ENCODE measurements at regions not wholly inside any gene's neighbourhood (a gene's known extent, or its start where the extent isn't known, plus 50 kb on each side); places are given as distances from the start of the nearest gene placed in this dataset.

- Histone ChIP-seq H3K27ac (no peak overlapping the region), H3K4me3 (no peak overlapping the region), H3K27me3 (no peaks in the 10 kb centered on the region), H3K36me3 (no peaks in the 10 kb centered on the region), H3K4me1 (ENCODE audit: insufficient read depth) (no peaks in the 10 kb centered on the region), H3K9me3 (no peaks in the 10 kb centered on the region)
- no peak for TF ChIP-seq EP300 (IDR thresholded peaks at IDR 0.05)
- no peak for TF ChIP-seq CTCF (IDR thresholded peaks at IDR 0.05)
- TF ChIP-seq POLR2A (IDR thresholded peaks at IDR 0.05) = no peak
- DNase-seq = no peak
- intact Hi-C loops (cut with DNase I) = no loop called here
These were observed 390.6 kb downstream of the NDFIP2 start for GRCh38 chr13:79871594-79871993.

- no peaks in the 10 kb centered on the region for H3K27me3 ChIP-seq
- no peak for TF ChIP-seq POLR2A (IDR thresholded peaks at IDR 0.05)
- TF ChIP-seq CTCF (IDR thresholded peaks at IDR 0.05) = no peak
- TF ChIP-seq EP300 (IDR thresholded peaks at IDR 0.05) = no peak
- no peak overlapping the region for H3K27ac ChIP-seq
- no peak overlapping the region for H3K4me3 ChIP-seq
- 94 to 98% (median 97%) methylated on average over 2 of the region's 2 CpGs for WGBS, 3 donors
- intact Hi-C loops (cut with DNase I) = no loop called here
- no peaks in the 10 kb centered on the region for H3K36me3 ChIP-seq
- DNase-seq = no peak
- no peaks in the 10 kb centered on the region for H3K4me1 ChIP-seq (ENCODE audit: insufficient read depth)
- no peaks in the 10 kb centered on the region for H3K9me3 ChIP-seq
These were observed 389.8 kb downstream of the NDFIP2 start for GRCh38 chr13:79870766-79871165.

GRCh38 chr13:79870123-79870522, 389.2 kb downstream of the NDFIP2 start:
- intact Hi-C loops (cut with DNase I) = no loop called here

GRCh38 chr13:79869326-79869725, 388.4 kb downstream of the NDFIP2 start:
- H3K9me3 ChIP-seq = no peaks in the 10 kb centered on the region
- no peaks in the 10 kb centered on the region for H3K36me3 ChIP-seq
- TF ChIP-seq CTCF (IDR thresholded peaks at IDR 0.05) (no peak), EP300 (IDR thresholded peaks at IDR 0.05) (no peak), POLR2A (IDR thresholded peaks at IDR 0.05) (no peak)
- no peak for DNase-seq
- H3K27me3 ChIP-seq = no peaks in the 10 kb centered on the region
- H3K27ac ChIP-seq = no peak overlapping the region
- intact Hi-C loops (cut with DNase I) = no loop called here
- 86 to 92% (median 90%) methylated on average over 2 of the region's 2 CpGs for WGBS, 3 donors
- H3K4me1 ChIP-seq (ENCODE audit: insufficient read depth) = no peaks in the 10 kb centered on the region
- no peak overlapping the region for H3K4me3 ChIP-seq

More at GRCh38 chr13:79870123-79870522, 389.2 kb downstream of the NDFIP2 start:
- no peak overlapping the region for H3K4me3 ChIP-seq
- H3K36me3 ChIP-seq = no peaks in the 10 kb centered on the region
- no peak for DNase-seq
- no peak overlapping the region for H3K27ac ChIP-seq
- no peaks in the 10 kb centered on the region for H3K9me3 ChIP-seq
- no peaks in the 10 kb centered on the region for H3K4me1 ChIP-seq (ENCODE audit: insufficient read depth)
- no peaks in the 10 kb centered on the region for H3K27me3 ChIP-seq
- TF ChIP-seq EP300 (IDR thresholded peaks at IDR 0.05) (no peak), CTCF (IDR thresholded peaks at IDR 0.05) (no peak), POLR2A (IDR thresholded peaks at IDR 0.05) (no peak)

GRCh38 chr13:79867254-79867653, 386.3 kb downstream of the NDFIP2 start:
- Histone ChIP-seq H3K27me3 (no peaks in the 10 kb centered on the region), H3K36me3 (no peaks in the 10 kb centered on the region), H3K27ac (no peak overlapping the region), H3K4me3 (no peak overlapping the region), H3K4me1 (ENCODE audit: insufficient read depth) (no peaks in the 10 kb centered on the region), H3K9me3 (no peaks in the 10 kb centered on the region)
- intact Hi-C loops (cut with DNase I) = no loop called here
- 34 to 47% (median 45%) methylated on average over 1 of the region's 1 CpG for WGBS, 3 donors
- TF ChIP-seq POLR2A (IDR thresholded peaks at IDR 0.05) (no peak), CTCF (IDR thresholded peaks at IDR 0.05) (no peak), EP300 (IDR thresholded peaks at IDR 0.05) (no peak)
- no peak for DNase-seq

Measured in ovary (tissue), 7 donors.